GM12878 (cell line): ENCODE measurements at regions not wholly inside any gene's neighbourhood (a gene's known extent, or its start where the extent isn't known, plus 50 kb on each side); places are given as distances from the start of the nearest gene placed in this dataset.

Experiments used
- ATAC-seq: fragments of 200-7000 bp; cut with Tn5 transposase; 3 replicates; pipeline ENCODE4 v1.9.1; 2020; ENCODE audit warnings: mild to moderate bottlenecking, moderate library complexity
- BruUV-seq: library from RNA; stranded (reverse); fragments of 400-500 nt; replicated peaks from 2 replicates; lab custom pipeline; 2021; lab: Mats Ljungman, UMichigan
- CTCF ChIA-PET: fragments of 300-600 bp; sonication (Branson Sonifier 250); formaldehyde crosslinking; extraction: SDS; loops from one replicate; lab custom pipeline; 2021; ENCODE audit warnings: inconsistent platforms; lab: Yijun Ruan, JAX
- POLR2A ChIA-PET: fragments of 350-600 bp; formaldehyde crosslinking; extraction: SDS; loops from one replicate; lab custom pipeline; 2021; ENCODE audit warnings: inconsistent platforms; lab: Charles Lee
- RAD21 ChIA-PET: fragments of 300-600 bp; sonication (Branson Sonifier 250); formaldehyde crosslinking; loops from one replicate; lab custom pipeline; 2023; ENCODE audit warnings: antibody characterized with exemption; ENCODE audit not compliant: unreplicated experiment; lab: Charles Lee
- SMC1A ChIA-PET: fragments of 300-600 bp; sonication (Branson Sonifier 250); formaldehyde crosslinking; loops from one replicate; lab custom pipeline; 2023; ENCODE audit not compliant: unreplicated experiment, uncharacterized antibody; lab: Charles Lee
- DNase-seq: peaks from one replicate; pipeline ENCODE4 v3.0.0-alpha.2; 2011; ENCODE audit warnings: low read depth, low spot score
- FAIRE-seq: peaks from 3 replicates; lab custom pipeline; 2011; peaks lifted over from hg19 to GRCh38; lab: Jason Lieb, UNC
- H2AFZ ChIP-seq: 2 replicates; pipeline ENCODE4 v1.6.0; 2011; ENCODE audit warnings: low read depth, low read length, control low read depth; ENCODE audit not compliant: control insufficient read depth
- H3K27ac ChIP-seq: 2 replicates; pipeline ENCODE4 v1.5.1; 2011; ENCODE audit warnings: control low read depth; ENCODE audit not compliant: control insufficient read depth, insufficient read depth
- H3K27me3 ChIP-seq, 2 experiments: replicated peaks in 1 of 2; 2 replicates each; pipeline versions ENCODE4 v1.6.0 to v1.6.1; 2011; ENCODE audit warnings: low read length in 1 of 2; ENCODE audit not compliant: control insufficient read depth in 2 of 2, insufficient read depth in 2 of 2
- H3K36me3 ChIP-seq, 2 experiments: 2 replicates each; pipeline ENCODE4 v1.5.1; 2011; ENCODE audit warnings: low read length in 1 of 2; ENCODE audit not compliant: control insufficient read depth in 2 of 2, insufficient read depth in 2 of 2
- H3K4me1 ChIP-seq: 2 replicates; pipeline ENCODE4 v1.6.1; 2011; ENCODE audit warnings: mild to moderate bottlenecking, low read length, moderate library complexity, mixed read lengths; ENCODE audit not compliant: control insufficient read depth, insufficient read depth
- H3K4me2 ChIP-seq: 2 replicates; pipeline ENCODE4 v1.6.0; 2011; ENCODE audit warnings: control low read depth; ENCODE audit not compliant: control insufficient read depth, insufficient read depth
- H3K4me3 ChIP-seq: fragments of 200-600 bp; sonication (generic); 2 replicates; pipeline ENCODE4 v1.5.1; 2016
- H3K79me2 ChIP-seq: 2 replicates; pipeline ENCODE4 v1.6.0; 2011; ENCODE audit warnings: low read length; ENCODE audit not compliant: control insufficient read depth, insufficient read depth
- H3K9ac ChIP-seq: 2 replicates; pipeline ENCODE4 v1.8.0; 2011; ENCODE audit warnings: low read length, control low read depth, mixed read lengths; ENCODE audit not compliant: control insufficient read depth, insufficient read depth
- H3K9me3 ChIP-seq: replicated peaks from 3 replicates; pipeline ENCODE4 v1.5.1; 2011; ENCODE audit warnings: mild to moderate bottlenecking, low read length; ENCODE audit not compliant: control insufficient read depth, insufficient read depth
- H4K20me1 ChIP-seq: 2 replicates; pipeline ENCODE4 v1.6.0; 2011; ENCODE audit not compliant: control insufficient read depth, insufficient read depth
- CHD1 ChIP-seq: IDR thresholded peaks from 2 replicates; pipeline ENCODE4 v1.6.1; 2012; ENCODE audit warnings: low read depth, low read length, improper control_type of control experiment
- CHD4 ChIP-seq: fragments of 200-600 bp; sonication (generic); IDR thresholded peaks from 2 replicates; pipeline ENCODE4 v1.6.1; 2016; ENCODE audit warnings: mild to moderate bottlenecking
- IRF3 ChIP-seq: fragments of 450-650 bp; IDR thresholded peaks from 2 replicates; pipeline ENCODE4 v1.6.1; 2014; ENCODE audit warnings: mild to moderate bottlenecking
- NR2F1 ChIP-seq: fragments of 450-650 bp; conservative IDR thresholded peaks from 2 replicates; pipeline ENCODE4 v1.6.1; 2017; ENCODE audit warnings: mild to moderate bottlenecking
- NRF1 ChIP-seq: conservative IDR thresholded peaks from 2 replicates; pipeline ENCODE4 v1.6.1; 2011; ENCODE audit warnings: mild to moderate bottlenecking, low read depth, low read length, improper control_type of control experiment
- POLR2AphosphoS2 ChIP-seq: IDR thresholded peaks from 2 replicates; pipeline ENCODE4 v1.6.1; 2011; ENCODE audit warnings: low read depth, mild to moderate bottlenecking, low read length, improper control_type of control experiment, moderate library complexity
- SREBF2 ChIP-seq: IDR thresholded peaks from 2 replicates; pipeline ENCODE4 v1.6.1; 2012; ENCODE audit warnings: mild to moderate bottlenecking, low read length
- SRF ChIP-seq, 2 experiments: IDR thresholded peaks; 2 replicates each; pipeline ENCODE4 v1.6.1; 2011; ENCODE audit warnings: low read depth in 2 of 2, low read length in 2 of 2, mild to moderate bottlenecking in 1 of 2, moderate library complexity in 1 of 2
- TCF3 ChIP-seq: IDR thresholded peaks from 2 replicates; pipeline ENCODE4 v1.6.1; 2012; ENCODE audit warnings: low read depth, mild to moderate bottlenecking, low read length, borderline replicate concordance; ENCODE audit not compliant: insufficient read depth
- ZNF592 ChIP-seq: fragments of 450-650 bp; IDR thresholded peaks from 2 replicates; pipeline ENCODE4 v1.6.1; 2017; ENCODE audit warnings: mild to moderate bottlenecking, moderate library complexity
- ZNF687 ChIP-seq: fragments of 450-650 bp; IDR thresholded peaks from 2 replicates; pipeline ENCODE4 v1.6.1; 2017; ENCODE audit warnings: mild to moderate bottlenecking, moderate library complexity
- ZZZ3 ChIP-seq: IDR thresholded peaks from 2 replicates; pipeline ENCODE4 v1.6.1; 2011; ENCODE audit warnings: low read depth; ENCODE audit not compliant: control insufficient read depth, insufficient read length
- WGBS: methylation state at CpG from one replicate; pipeline ENCODE4 v1.1.6; 2016; ENCODE audit warnings: low lambda C conversion rate; ENCODE audit not compliant: insufficient replicate concordance, insufficient coverage; ENCODE audit errors: missing lambda C conversion rate; 5-methylcytosine and 5-hydroxymethylcytosine counted together
- in situ Hi-C: fragments of 300-500 bp; cut with MboI; formaldehyde crosslinking; loops from 9 replicates; pipeline ENCODE4 v1.14.3; 2018; ENCODE audit warnings: mixed read lengths
- intact Hi-C: fragments of 100-400 bp; cut with micrococcal nuclease; formaldehyde crosslinking; loops from one replicate; pipeline ENCODE4 v1.14.2; 2022; ENCODE audit not compliant: unreplicated experiment
- TF ChIP-seq, protein P1 (sequence below): fragments of 450-650 bp; IDR thresholded peaks from 2 replicates; pipeline ENCODE4 v1.6.1; 2017; ENCODE audit warnings: antibody characterized with exemption, mild to moderate bottlenecking, moderate library complexity

DNA sequence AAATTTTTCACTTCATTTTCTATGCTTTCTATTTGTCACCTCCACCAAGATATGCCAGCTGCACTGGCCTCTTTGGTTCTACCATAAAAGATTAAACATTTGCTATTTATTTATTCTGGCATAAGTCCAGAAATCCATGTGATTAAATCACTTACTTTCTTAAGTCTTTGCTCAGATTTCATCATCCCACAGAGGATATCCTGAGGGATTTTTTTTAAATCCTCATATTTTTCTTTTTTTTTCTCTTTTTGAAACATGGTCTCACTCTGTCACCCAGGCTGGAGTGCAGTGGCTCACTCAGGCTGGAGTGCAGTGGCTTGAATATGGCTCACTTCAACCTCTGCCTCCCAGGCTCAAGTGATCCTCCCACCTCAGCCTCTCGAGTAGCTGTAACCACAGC lies 645.4 kb upstream of the ATXN7L3B start:
- Histone ChIP-seq H3K4me2 (no peak overlapping the region), H3K9me3 (no peaks in the 10 kb centered on the region), H4K20me1 (no peaks in the 10 kb centered on the region), H3K79me2 (no peaks in the 10 kb centered on the region), H3K4me1 (no peaks in the 10 kb centered on the region), H3K36me3 (no peaks in the 10 kb centered on the region), H2AFZ (no peak overlapping the region), H3K27ac (no peak overlapping the region), H3K4me3 (no peak overlapping the region), H3K27me3 (no peaks in the 10 kb centered on the region), H3K9ac (no peak overlapping the region)
- intact Hi-C loops (no loop called here), in situ Hi-C loops (no loop called here)
- ChIA-PET CTCF (no interaction called here), POLR2A (no interaction called here), SMC1A (no interaction called here), RAD21 (no interaction called here)
- TF ChIP-seq IRF3, result no peak
- TF ChIP-seq NR2F1, result no peak
- no peak for TF ChIP-seq POLR2AphosphoS2
- TF ChIP-seq, protein P1, sequence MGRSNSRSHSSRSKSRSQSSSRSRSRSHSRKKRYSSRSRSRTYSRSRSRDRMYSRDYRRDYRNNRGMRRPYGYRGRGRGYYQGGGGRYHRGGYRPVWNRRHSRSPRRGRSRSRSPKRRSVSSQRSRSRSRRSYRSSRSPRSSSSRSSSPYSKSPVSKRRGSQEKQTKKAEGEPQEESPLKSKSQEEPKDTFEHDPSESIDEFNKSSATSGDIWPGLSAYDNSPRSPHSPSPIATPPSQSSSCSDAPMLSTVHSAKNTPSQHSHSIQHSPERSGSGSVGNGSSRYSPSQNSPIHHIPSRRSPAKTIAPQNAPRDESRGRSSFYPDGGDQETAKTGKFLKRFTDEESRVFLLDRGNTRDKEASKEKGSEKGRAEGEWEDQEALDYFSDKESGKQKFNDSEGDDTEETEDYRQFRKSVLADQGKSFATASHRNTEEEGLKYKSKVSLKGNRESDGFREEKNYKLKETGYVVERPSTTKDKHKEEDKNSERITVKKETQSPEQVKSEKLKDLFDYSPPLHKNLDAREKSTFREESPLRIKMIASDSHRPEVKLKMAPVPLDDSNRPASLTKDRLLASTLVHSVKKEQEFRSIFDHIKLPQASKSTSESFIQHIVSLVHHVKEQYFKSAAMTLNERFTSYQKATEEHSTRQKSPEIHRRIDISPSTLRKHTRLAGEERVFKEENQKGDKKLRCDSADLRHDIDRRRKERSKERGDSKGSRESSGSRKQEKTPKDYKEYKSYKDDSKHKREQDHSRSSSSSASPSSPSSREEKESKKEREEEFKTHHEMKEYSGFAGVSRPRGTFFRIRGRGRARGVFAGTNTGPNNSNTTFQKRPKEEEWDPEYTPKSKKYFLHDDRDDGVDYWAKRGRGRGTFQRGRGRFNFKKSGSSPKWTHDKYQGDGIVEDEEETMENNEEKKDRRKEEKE, result no peak
- TF ChIP-seq ZZZ3, result no peak
- TF ChIP-seq NRF1, result no peak
- TF ChIP-seq SRF (IDR thresholded peaks at IDR 0.05; ENCODE audit: low read depth in 2 of 2, low read length in 2 of 2), result no peak
- TF ChIP-seq SREBF2, result no peak
- TF ChIP-seq ZNF592, result no peak
- no peak for TF ChIP-seq CHD1
- TF ChIP-seq TCF3, result no peak
- no peak for TF ChIP-seq CHD4
- no peak for TF ChIP-seq ZNF687
- ATAC-seq (no peak), FAIRE-seq (no peak), DNase-seq (no peak)
- 0% methylated on average over 1 of the region's 1 CpG for WGBS
- BruUV-seq, result no TSS peak
